GM18873 (cell line): ENCODE measurements at regions not wholly inside any gene's neighbourhood (a gene's known extent, or its start where the extent isn't known, plus 50 kb on each side); places are given as distances from the start of the nearest gene placed in this dataset.
"Not testable (repeated sequence)": the region's sequence is repeated elsewhere in the genome, so short reads cannot be mapped to it uniquely, and the experiment has no call there.

Experiments
- ATAC-seq: cut with Tn5 transposase; IDR thresholded peaks from one replicate; pipeline ENCODE4 v1.9.1; 2021; ENCODE audit warnings: mild to moderate bottlenecking, moderate library complexity, moderate number of reproducible peaks; ENCODE audit not compliant: unreplicated experiment, low FRiP score

GRCh38 chr10:3260066-3260834 is 87.7 kb upstream of the PITRM1 start:
- ATAC-seq: no peak

GRCh38 chr10:3259499-3259898 is 86.9 kb upstream of the PITRM1 start:
- no peak for ATAC-seq

- no peak for ATAC-seq
Observed at GRCh38 chr10:3258394-3258793, 85.8 kb upstream of the PITRM1 start.

- ATAC-seq: no peak
Observed at GRCh38 chr10:3255616-3256015, 83.0 kb upstream of the PITRM1 start.

- no peak for ATAC-seq
Observed at GRCh38 chr10:3255075-3255474, 82.5 kb upstream of the PITRM1 start.

- ATAC-seq: not testable (repeated sequence)
Observed at GRCh38 chr10:3253974-3254373, 81.4 kb upstream of the PITRM1 start.

- no peak for ATAC-seq
Observed at GRCh38 chr10:3251172-3251571, 78.6 kb upstream of the PITRM1 start.

- no peak for ATAC-seq
Observed at GRCh38 chr10:3249307-3249889, 76.8 kb upstream of the PITRM1 start.

- no peak for ATAC-seq
Observed at GRCh38 chr10:3248526-3249306, 76.1 kb upstream of the PITRM1 start.

GRCh38 chr10:3245395-3245794 is 72.8 kb upstream of the PITRM1 start:
- ATAC-seq: no peak

GRCh38 chr10:3241967-3242650 is 69.5 kb upstream of the PITRM1 start:
- ATAC-seq: no peak

- ATAC-seq: no peak
Observed at GRCh38 chr10:3241274-3241921, 68.8 kb upstream of the PITRM1 start.

GRCh38 chr10:3239920-3240894 is 67.6 kb upstream of the PITRM1 start:
- no peak for ATAC-seq

GRCh38 chr10:3239066-3239919 is 66.7 kb upstream of the PITRM1 start:
- ATAC-seq: no peak

GRCh38 chr10:3238115-3238871 is 65.7 kb upstream of the PITRM1 start:
- ATAC-seq: no peak

- no peak for ATAC-seq
Observed at GRCh38 chr10:3237530-3237929, 64.9 kb upstream of the PITRM1 start.

GRCh38 chr10:3236644-3237404 is 64.2 kb upstream of the PITRM1 start:
- ATAC-seq: no peak
